Hindlimb muscle (tissue), 1 donor: ENCODE measurements at regions not wholly inside any gene's neighbourhood (a gene's known extent, or its start where the extent isn't known, plus 50 kb on each side); places are given as distances from the start of the nearest gene placed in this dataset.
"Not testable (repeated sequence)": the region's sequence is repeated elsewhere in the genome, so short reads cannot be mapped to it uniquely, and the experiment has no call there.

ENCODE experiments used
- DNase-seq: peaks from one replicate; pipeline ENCODE4 v3.0.0-alpha.2; 2013

- DNase-seq: not testable (repeated sequence)
Measured at GRCh38 chr4:100900945-100901344, 383.1 kb upstream of the EMCN start.

GRCh38 chr4:100900134-100900533 is 382.3 kb upstream of the EMCN start:
- no peak for DNase-seq

GRCh38 chr4:100898844-100899243 is 381.0 kb upstream of the EMCN start:
- no peak for DNase-seq

GRCh38 chr4:100895556-100896197 is 377.9 kb upstream of the EMCN start:
- no peak for DNase-seq

GRCh38 chr4:100894339-100894870 is 376.6 kb upstream of the EMCN start:
- no peak for DNase-seq

GRCh38 chr4:100891808-100892207 is 374.0 kb upstream of the EMCN start:
- no peak for DNase-seq

- no peak for DNase-seq
Measured at GRCh38 chr4:100889898-100890297, 372.1 kb upstream of the EMCN start.

- DNase-seq: no peak
Measured at GRCh38 chr4:100889401-100889800, 371.6 kb upstream of the EMCN start.

GRCh38 chr4:100882661-100883060 is 364.8 kb upstream of the EMCN start:
- no peak for DNase-seq

GRCh38 chr4:100881283-100881682 is 363.5 kb upstream of the EMCN start:
- DNase-seq: no peak

- no peak for DNase-seq
Measured at GRCh38 chr4:100880011-100880410, 362.2 kb upstream of the EMCN start.

GRCh38 chr4:100879471-100879870 is 361.6 kb upstream of the EMCN start:
- no peak for DNase-seq

GRCh38 chr4:100876546-100876945 is 358.7 kb upstream of the EMCN start:
- DNase-seq: no peak

- no peak for DNase-seq
Measured at GRCh38 chr4:100875296-100876068, 357.7 kb upstream of the EMCN start.

GRCh38 chr4:100872811-100873210 is 355.0 kb upstream of the EMCN start:
- DNase-seq: no peak

GRCh38 chr4:100870940-100871772 is 353.3 kb upstream of the EMCN start:
- DNase-seq: no peak

- no peak for DNase-seq
Measured at GRCh38 chr4:100869276-100869675, 351.5 kb upstream of the EMCN start.

- DNase-seq: not testable (repeated sequence)
Measured at GRCh38 chr4:100868281-100868680, 350.5 kb upstream of the EMCN start.

GRCh38 chr4:100852326-100852725 is 334.5 kb upstream of the EMCN start:
- no peak for DNase-seq

- DNase-seq: no peak
Measured at GRCh38 chr4:100849319-100849718, 331.5 kb upstream of the EMCN start.

- DNase-seq: no peak
Measured at GRCh38 chr4:100848841-100849240, 331.0 kb upstream of the EMCN start.

- no peak for DNase-seq
Measured at GRCh38 chr4:100843910-100844309, 326.1 kb upstream of the EMCN start.

- no peak for DNase-seq
Measured at GRCh38 chr4:100842856-100843255, 325.0 kb upstream of the EMCN start.
